SHP77 treated with DMSO at 0.1 percent for 48 hours (cell line): ENCODE measurements at regions not wholly inside any gene's neighbourhood (a gene's known extent, or its start where the extent isn't known, plus 50 kb on each side); places are given as distances from the start of the nearest gene placed in this dataset.

Experiments
- DNase-seq: peaks from one replicate; lab custom pipeline; 2025; lab: John Stamatoyannopoulos, UW

DNA sequence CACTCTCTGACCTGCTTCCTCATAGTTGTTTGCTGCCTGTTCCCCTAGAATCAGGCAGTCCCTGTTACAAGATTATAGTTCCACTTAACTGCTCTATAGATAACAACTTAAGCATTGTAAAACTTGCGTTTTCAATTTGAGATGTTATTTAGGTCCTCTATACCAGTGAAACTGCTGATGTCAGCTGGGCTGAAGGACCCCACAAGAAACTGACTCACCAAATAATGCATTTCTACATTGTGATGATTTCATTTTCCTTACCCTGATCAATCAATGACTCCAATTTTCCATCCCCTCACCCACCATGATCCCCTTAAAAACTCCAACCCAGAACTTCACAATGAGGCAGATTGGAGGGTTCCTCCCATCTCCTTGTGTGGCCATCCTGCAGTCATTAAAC is 280.7 kb downstream of the SLITRK1 start:
- no peak for DNase-seq

DNA sequence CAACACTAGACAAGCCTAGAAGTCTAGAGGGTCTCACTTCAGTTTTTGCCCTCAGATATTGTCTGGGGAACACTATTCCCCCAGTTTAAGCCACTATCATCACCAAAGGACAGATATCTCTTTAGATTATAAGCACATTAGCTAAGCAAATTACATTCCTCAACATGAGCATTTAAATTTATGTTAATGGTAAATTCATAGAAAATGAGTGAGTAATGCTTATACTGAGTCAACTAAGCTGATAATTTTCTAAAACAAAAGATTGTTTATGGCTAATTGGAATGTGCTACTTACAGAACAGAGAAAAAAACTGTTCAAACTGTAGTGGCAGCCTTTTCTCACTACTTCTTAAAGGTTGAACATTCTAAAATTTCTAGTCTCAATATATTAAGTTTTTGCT is 290.2 kb downstream of the SLITRK1 start:
- no peak for DNase-seq

DNA sequence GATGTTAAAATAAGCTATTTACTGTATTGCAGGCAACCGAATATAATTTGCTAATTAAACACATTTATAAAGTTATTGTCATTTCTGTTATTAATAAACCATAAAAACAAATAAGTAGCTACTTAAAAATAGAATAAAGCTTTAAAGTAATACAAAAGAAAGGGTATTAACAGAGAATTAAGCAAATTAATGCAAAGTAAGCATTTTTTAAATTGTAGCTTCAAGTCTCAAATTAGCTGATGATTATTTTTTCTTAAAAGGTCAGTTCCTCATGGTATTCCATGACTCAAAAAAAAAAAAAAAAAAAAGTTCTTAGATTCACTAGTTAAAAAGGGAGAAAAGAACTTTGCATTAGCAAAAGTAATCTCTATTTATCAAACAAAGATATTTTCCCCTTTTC is 292.5 kb downstream of the SLITRK1 start:
- no peak for DNase-seq

DNA sequence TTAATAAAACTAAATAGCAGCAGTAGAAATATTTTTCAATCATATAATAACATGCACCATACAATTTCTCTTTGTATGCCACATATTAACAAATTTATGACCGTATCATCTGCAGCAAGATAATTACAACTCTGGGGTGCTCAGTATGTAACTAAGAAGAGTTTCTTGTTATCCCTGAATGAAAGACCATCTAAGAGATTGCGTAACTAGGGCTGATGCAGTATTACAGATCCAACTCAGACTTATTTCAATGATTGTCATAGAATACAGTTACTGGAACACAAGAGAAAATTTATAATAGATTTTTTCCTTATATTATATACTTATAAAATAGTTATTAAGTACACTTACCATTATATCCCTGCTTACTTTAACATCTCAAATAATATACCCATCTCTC is 305.1 kb downstream of the SLITRK1 start:
- DNase-seq: no peak

DNA sequence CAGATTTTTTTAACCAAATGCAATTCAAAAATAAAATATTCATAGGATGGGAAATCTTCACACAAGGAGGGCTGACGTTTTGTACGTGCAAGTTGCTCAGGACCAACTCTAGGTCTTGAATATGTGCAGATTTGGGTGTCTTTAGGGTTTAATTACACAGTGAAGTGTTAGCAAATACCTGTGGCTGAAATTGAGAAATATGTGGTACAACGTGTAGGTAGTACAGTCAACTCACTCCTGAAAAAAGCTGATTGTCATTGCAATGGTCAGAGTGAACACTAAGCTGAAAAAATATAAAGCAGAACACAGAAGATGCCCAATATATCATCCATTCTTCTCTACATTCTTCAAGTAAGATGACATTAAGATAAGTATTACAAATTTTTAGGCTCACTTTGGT is 314.3 kb downstream of the SLITRK1 start:
- DNase-seq: no peak

DNA sequence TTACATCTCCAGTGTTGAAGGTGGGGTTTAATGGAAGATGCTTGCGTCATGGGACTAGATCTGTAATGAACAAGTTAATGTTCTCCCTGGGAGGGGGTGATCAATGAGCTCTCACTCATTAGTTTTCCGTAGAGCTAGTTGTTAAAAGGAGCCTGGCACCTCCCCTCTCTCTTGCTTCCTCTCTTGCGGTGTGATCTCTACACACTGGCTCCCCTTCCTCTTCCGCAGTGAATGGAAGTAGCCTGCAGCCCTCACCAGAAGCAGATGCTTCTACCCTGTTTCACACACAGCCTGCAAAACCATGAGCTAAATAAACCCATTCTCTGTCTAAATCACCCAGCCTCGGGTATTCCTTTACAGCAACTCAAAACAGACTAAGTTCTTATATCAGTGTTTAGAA is 318.8 kb downstream of the SLITRK1 start:
- DNase-seq: no peak

DNA sequence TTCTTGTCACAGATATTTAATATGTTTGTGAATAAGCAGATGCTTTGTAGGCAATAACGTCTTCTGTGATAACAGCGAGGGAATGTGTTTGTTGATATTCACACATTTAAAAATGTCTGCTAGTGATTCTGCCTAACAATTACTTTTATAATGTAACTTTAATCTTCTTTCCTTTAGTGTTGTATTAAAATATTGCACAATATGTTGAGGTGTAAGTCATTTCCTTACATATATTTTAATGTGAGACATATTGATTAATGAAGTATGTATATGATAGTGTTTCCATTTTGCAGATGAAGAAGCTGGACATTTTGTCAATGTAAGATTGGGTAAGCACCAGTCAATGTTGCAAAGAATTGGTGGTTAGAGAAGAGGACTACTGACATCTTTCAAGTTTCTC is 324.4 kb downstream of the SLITRK1 start:
- DNase-seq: no peak

DNA sequence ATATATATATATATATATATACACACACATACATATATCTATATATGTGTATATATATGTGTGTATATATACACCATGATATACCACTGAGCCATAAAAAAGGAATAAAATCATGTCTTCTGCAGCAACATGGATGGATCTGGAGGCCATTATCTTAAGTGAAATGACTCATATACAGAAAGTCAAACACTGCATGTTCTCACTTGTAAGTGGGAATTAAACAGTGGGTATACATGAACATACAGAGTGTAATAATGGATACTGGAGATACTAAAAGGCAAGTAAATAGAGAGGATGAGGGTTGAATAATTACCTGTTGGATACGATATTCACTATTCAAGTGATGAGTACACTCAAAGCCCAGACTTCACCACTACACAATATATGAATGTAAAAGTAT is 332.6 kb downstream of the SLITRK1 start:
- no peak for DNase-seq

DNA sequence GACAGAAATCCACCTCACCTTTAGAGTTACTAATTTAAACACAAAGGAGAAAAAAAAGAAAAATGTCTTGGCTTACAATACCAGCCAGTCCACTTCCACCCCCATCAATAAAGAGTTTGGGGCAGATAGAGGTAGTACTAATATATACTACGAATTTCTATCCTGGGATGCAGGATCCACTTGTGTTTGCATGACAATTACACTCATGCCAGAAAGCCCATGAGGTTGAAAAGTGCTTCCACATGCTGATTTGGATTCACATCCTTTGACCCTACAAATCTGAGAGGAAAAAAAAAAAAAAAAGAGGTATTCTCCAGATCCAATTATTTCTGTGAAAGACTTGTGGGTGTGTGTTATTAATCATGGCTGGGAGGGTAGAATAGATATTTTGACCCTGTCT is 335.2 kb downstream of the SLITRK1 start:
- DNase-seq: no peak

DNA sequence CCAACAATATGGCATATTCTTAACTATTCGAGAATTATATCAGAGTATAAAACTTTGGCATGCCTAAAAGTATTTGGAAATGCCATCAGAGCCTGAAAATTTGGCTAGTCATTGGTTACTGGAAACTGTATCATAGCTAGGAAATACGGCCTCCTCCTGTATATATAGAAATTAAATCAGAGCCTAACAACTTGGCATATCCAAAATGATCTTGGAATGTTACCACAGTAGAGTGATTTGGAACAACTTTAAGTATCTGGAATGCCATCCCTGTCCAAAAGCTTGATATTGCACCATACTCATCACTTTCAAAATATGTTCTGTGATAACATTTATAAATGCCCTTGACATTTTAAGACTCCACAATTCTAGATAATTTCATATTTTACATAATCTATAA is 335.8 kb downstream of the SLITRK1 start:
- DNase-seq: no peak

DNA sequence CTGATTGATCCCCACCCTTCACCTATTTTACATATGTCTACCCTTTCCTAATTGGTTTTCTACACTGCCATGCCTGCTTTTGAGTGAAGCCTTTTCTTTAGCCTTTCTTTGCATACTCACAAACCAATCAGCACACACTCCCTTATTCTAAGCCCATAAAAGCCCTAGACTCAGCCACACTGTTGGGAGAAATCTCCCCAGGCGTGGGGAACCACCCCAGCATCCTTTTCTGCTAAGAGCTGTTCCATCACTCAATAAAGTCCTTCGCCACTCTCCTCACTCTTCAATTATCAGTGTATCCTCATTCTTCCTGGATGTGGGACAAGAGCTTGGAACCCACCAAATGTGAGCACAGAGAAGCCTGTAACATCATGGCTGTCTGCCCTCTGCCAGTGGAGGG is 343.6 kb downstream of the SLITRK1 start:
- no peak for DNase-seq

DNA sequence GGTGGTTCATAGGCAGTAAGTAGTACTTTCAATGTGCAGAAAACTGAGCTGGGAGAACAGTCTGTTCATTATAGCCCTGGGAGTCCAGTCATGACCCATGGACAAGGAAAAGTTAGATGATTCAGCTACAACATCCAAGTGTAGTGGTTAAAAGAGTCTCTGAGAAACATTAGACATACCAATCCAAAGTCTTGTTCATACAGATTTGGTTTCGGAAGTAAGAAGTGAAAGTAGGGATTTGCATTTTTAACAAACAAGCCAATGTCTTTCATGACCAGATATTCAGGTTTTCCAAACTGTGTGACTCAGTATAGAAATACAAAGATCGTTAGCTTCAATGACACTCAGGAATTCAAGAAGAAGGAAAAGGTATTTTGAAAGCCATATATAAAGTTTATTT is 345.3 kb downstream of the SLITRK1 start:
- DNase-seq: no peak

DNA sequence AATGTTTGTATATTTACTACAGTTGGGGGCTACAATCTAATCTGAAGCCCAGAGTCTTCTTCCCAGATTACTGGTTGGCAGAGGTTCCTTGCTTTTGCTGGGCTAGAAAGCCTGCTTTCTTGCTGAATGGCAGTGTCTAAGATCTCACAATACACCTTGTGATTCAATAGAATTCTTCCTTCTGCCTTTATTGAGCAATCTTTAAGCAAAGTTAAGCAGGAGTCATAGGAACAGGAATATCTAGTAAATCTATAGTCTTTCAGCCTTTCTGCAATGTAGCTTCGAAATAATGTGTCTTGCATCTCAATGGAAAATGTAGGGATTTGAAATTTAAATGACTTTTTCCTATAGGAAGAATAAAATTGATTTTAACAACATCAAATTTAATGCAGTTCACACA is 346.1 kb downstream of the SLITRK1 start:
- no peak for DNase-seq

DNA sequence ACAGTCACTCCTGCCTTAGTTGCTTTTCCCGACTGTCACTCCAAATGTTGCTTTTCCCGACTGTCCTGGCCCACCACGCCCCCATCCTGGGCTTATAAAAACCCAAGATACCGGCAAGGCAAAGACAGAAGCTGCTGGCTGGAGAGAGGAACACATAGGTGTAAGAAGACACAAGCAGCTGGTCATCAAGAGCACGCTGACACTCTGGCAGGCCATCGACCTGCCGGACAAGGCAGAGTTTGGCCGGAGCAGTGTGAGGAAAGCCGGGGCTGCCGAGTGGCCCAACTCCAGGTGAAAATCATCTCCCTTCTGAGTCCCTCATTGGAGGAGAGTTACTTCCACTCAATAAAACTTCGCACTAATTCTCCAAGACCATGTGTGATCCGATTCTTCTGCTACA is 349.5 kb downstream of the SLITRK1 start:
- no peak for DNase-seq

DNA sequence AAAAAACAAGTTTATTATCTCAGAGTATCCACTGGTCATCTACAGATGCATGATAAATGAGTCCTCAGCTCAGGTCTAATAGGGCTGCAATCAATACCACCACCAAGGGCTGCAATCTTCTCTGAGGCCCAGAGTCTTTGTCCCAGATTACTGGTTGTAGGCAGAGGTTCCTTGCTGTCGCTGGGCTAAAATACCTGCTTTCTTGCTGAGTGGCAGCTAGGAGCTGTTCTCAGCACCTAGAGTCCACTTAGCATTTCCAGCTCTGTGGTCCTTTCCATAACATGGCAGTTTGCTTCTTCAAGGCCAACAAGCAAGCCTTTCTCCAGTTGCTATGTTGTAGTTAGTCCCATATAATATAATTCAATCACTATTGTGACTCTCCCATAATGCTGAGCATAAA is 351.3 kb downstream of the SLITRK1 start:
- no peak for DNase-seq

DNA sequence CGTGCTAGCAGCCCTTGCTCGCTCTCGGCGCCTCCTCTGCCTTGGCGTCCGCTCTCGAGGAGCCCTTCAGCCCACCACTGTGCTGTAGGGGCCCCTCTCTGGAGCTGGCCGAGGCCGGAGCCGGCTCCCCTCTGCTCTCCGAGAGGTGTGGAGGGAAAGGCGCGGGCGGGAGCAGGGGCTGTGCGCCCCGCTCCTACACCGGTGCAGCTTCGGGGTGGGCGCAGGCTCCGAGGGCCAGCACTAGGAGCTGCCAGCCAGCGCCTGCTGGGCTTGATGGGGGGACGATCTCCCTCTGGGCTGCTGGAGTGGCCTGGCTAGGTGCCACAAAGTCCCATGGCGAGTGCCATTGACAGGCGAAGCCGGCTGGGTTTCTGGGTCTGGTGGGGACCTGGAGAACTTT is 365.5 kb downstream of the SLITRK1 start:
- no peak for DNase-seq

DNA sequence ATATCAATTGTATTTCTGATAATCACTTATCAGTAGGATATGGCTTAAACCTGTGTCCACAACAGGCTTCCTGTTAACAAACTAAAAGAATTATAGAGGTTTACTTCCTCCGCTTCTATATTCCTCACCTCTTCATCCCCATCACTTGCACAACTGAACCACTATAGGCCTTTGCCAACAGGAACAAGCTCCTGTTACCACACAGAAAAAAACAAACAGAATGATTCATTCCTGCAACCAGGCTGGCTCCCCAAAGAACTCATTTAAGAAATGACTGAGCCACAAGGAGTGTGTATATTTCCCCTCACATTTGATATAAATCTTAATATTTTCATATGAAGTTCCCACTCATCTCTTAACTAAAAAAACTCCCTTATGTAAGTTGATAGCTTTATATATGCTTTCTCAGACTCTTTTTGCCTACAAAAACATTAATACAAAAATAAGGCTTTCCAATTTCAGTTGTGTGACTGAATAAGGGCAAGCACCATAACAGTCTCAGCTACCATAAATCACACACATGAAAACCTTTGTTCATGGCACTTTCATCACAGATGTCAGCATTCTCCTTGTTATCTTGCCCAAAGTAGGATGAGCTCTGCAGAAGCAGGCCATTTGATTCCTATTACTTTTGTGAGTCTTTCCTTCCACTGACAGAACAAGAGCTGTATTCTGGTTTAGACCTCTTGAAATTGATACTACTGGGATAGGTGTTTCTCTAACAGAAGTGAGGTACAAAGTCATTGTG is 366.8 kb downstream of the SLITRK1 start:
- DNase-seq: no peak

DNA sequence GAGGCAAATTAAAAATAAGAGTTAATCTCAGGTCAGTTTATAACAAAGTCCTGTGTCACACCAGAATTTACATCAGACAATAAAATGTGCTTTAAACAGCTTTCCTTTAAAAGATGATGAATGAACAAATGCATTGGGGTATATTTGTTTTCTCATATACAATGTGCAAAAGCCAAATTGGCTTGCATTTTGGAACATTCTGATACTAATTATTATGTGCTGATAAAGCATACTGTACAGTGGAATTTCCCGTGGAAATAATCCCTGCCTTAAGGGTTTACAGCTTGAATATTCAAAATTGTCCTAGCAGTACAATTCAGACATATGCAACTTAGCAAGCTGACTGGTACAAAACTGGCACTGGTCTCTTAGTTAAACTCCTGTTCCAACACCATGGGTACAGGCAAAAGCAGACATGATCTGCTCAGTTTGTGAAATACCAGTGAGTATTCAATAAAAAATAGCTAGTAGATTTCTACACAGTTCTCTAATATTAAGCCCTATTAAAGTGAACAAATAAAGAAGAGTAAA is 373.4 kb downstream of the SLITRK1 start:
- no peak for DNase-seq

DNA sequence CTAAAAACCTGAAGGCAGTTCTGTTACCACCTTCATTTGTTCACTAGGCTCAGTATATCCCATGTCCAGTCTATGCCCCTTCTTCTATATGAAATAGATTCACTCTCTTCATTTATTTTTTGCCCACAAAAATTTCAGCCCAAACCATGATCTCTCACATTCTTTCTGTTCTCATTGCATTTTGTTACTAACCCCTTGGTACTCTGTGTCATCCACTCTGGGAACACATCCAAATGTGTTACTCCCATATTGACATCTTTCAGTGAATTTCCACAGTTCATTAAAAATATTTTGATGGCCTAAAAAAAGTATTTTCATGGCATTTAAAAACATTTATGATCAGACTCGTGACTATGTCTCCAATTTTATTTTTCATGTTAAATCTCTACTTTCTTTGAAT is 378.9 kb downstream of the SLITRK1 start:
- no peak for DNase-seq

DNA sequence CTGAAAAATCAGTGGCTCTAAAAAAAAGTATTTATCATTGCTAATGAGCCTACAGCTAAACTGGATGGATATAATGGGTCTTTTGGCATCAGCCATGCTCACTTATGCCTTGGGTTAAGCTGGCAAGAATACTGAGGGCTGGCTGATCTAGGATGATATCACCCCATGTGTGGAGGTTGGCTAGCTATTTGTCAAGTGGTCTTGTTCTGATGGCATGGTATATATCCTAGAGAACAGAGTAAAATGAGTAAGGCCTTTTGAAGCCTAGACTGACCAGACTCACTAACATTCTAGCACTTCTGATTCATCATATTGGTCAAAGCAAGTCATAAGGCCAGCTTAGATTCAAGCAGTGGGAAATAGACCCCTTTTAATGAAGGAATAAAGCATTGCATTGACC is 383.0 kb downstream of the SLITRK1 start:
- DNase-seq: no peak

DNA sequence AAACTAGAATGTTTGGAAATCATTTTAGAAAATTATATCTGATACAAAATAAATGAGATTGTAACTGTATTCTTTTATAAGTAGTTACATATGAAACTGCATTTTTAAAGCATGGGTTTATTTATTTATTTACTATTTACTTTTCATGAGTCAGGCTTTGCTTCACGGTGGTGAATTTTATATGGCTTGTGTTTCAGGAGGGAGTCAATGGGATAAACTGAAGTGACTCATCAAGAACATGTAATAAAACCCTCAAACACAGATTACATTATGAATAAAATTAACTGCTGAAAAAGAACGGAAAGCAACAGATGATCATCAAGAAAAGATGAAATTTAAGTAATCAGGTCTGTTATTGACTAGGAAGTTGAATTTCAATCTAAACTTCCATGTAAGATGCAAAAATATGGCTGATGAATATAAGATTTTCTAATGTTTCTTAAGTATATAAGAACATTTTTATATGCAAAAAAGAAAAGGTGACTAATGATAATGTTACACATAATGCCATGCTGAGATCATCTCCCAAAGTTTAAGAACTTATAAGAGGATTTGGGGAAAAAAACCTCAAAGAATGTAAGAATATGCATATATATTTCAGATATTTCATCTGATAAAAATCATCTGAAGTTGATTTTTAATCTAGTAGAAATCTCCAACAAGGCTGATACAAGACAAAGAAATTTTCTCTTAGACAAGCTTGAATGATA is 383.6 kb downstream of the SLITRK1 start:
- DNase-seq: no peak

DNA sequence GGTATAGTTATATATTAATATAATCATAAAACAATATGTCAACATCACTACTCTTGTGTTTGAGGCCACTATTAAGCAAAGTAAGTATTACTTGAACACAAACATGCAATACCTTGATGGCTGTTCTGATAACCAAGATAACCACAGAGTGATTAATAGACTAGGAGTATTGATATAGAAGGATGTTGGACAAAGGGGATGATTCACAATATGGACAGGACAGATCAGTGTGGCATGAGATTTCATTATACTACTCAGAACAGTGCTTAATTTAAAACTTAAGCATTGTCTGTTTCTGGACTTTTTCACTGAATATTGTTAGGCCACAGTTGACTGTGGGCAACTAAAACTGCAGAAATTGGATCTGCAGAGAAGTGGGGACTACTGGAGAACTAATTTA is 384.2 kb downstream of the SLITRK1 start:
- no peak for DNase-seq

DNA sequence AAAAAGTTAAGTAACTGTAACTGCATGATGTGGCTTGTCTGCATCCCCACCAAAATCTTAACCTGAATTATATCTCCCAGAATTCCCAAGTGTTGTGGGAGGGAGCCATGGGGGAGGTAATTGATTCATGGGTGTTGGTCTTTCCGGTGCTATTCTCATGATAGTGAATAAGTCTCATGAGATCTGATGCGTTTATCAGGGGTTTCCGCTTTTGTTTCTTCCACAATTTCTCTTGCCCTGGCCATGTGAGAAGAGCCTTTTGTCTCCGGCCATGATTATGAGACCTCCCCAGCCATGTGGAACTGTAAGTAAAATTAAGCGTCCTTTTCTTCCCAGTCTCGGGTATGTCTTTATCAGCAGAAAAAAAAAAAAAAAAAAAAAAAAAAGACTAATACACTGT is 385.8 kb downstream of the SLITRK1 start:
- DNase-seq: no peak

DNA sequence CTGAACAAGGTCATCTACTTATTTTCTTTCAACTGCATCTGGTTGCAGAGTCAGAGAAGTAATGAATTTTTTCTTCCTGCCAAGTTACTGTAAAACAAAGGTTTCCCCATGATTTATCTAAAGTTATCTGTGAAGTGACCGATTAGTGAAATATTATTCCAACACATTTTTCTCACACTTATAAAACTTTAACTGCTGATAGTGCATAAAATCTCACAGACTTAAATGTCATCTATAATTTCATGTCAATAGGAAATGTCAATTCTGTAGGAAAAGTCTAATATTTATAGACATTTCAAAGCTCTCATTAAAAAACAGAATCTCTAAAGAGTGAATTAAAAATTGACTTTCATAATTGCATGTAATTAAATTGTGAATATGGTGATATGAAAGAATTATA is 397.2 kb downstream of the SLITRK1 start:
- no peak for DNase-seq
